B cell (primary cell): ENCODE measurements at regions not wholly inside any gene's neighbourhood (a gene's known extent, or its start where the extent isn't known, plus 50 kb on each side); places are given as distances from the start of the nearest gene placed in this dataset.

ENCODE experiments used
- ATAC-seq: fragments of 200-7000 bp; cut with Tn5 transposase; one replicate; pipeline ENCODE4 v1.10.0; 2021; ENCODE audit warnings: low read depth, mild to moderate bottlenecking, moderate number of reproducible peaks, moderate library complexity
- CTCF ChIA-PET: fragments of 350-600 bp; sonication (Branson Sonifier 250); formaldehyde crosslinking; loops from one replicate; lab custom pipeline; 2021; ENCODE audit warnings: antibody characterized with exemption, inconsistent platforms; lab: Charles Lee
- POLR2A ChIA-PET: fragments of 350-600 bp; sonication (Branson Sonifier 250); formaldehyde crosslinking; loops from one replicate; lab custom pipeline; 2021; ENCODE audit warnings: antibody characterized with exemption; lab: Charles Lee
- DNase-seq: peaks from one replicate; pipeline ENCODE4 v3.0.0; 2013
- H2AFZ ChIP-seq: 2 replicates; pipeline ENCODE4 v1.6.1; 2012; ENCODE audit warnings: mild to moderate bottlenecking, low read depth, low read length; ENCODE audit not compliant: insufficient read depth, poor library complexity, severe bottlenecking
- H3K27ac ChIP-seq, 2 donors: 1 replicate in 1 of 2; 2 replicates in 1 of 2; pipeline ENCODE4 v1.5.1; 2012 to 2013; ENCODE audit warnings: low read length in 2 of 2, mild to moderate bottlenecking in 2 of 2, moderate library complexity in 1 of 2
- H3K27me3 ChIP-seq, 4 experiments: fragments of 200-600 bp in 1 of 4; sonication (generic) in 1 of 4; replicated peaks in 1 of 4; 1 replicate in 2 of 4; 2 replicates in 2 of 4; pipeline versions ENCODE4 v1.6.1 to v1.7.0; 2013 to 2016; ENCODE audit warnings: low read length in 3 of 4, mild to moderate bottlenecking in 2 of 4, mixed read lengths in 1 of 4, moderate library complexity in 1 of 4; ENCODE audit not compliant: insufficient read depth in 4 of 4, control insufficient read depth in 3 of 4; ENCODE audit errors: control extremely low read depth in 1 of 4
- H3K36me3 ChIP-seq, 2 experiments: replicated peaks in 1 of 2; 1 replicate in 1 of 2; 2 replicates in 1 of 2; pipeline versions ENCODE4 v1.6.1 to v1.7.1; 2013; ENCODE audit warnings: low read length in 1 of 2; ENCODE audit not compliant: insufficient read depth in 2 of 2, control insufficient read depth in 1 of 2; ENCODE audit errors: control extremely low read depth in 1 of 2, extremely low read depth in 1 of 2
- H3K4me1 ChIP-seq, 2 donors: fragments of 200-600 bp in 1 of 2; sonication (generic) in 1 of 2; 1 replicate in 1 of 2; 2 replicates in 1 of 2; pipeline versions ENCODE4 v1.5.1 to v1.6.1; 2013 to 2017; ENCODE audit warnings: low read length in 2 of 2; ENCODE audit not compliant: control insufficient read depth in 2 of 2, insufficient read depth in 2 of 2
- H3K4me2 ChIP-seq: replicated peaks from 2 replicates; pipeline ENCODE3; 2012; ENCODE audit warnings: mild to moderate bottlenecking, low read depth, low read length; ENCODE audit not compliant: poor library complexity, severe bottlenecking
- H3K4me3 ChIP-seq, 5 experiments: fragments of 200-600 bp in 1 of 5; sonication (generic) in 1 of 5; 1 replicate in 3 of 5; 2 replicates in 2 of 5; pipeline versions ENCODE4 v1.5.1 to v1.7.0; 2011 to 2016; ENCODE audit warnings: low read length in 4 of 5, mild to moderate bottlenecking in 4 of 5, low read depth in 2 of 5, control low read depth in 1 of 5, moderate library complexity in 1 of 5; ENCODE audit not compliant: insufficient read depth in 1 of 5; ENCODE audit errors: control extremely low read depth in 1 of 5, extremely low read depth in 1 of 5
- H3K79me2 ChIP-seq: fragments of 200-600 bp; sonication (generic); one replicate; pipeline ENCODE4 v1.6.0; 2016; ENCODE audit warnings: low read length; ENCODE audit not compliant: control insufficient read depth, insufficient read depth
- H3K9ac ChIP-seq: fragments of 200-600 bp; sonication (generic); 2 replicates; pipeline ENCODE4 v1.6.1; 2017; ENCODE audit warnings: mild to moderate bottlenecking, low read length, moderate library complexity
- H3K9me3 ChIP-seq, 3 donors: one replicate each; pipeline versions ENCODE4 v1.6.1 to v1.7.1; 2013; ENCODE audit warnings: low read length in 2 of 3; ENCODE audit not compliant: control insufficient read depth in 2 of 3, insufficient read depth in 1 of 3; ENCODE audit errors: control extremely low read depth in 1 of 3
- H4K20me1 ChIP-seq: 2 replicates; pipeline ENCODE4 v1.6.0; 2012; ENCODE audit warnings: mild to moderate bottlenecking, low read length; ENCODE audit not compliant: insufficient read depth, control insufficient read depth, poor library complexity, severe bottlenecking
- H3K27ac Mint-ChIP-seq: one replicate; pipeline ENCODE4 v1.8.0; 2021; ENCODE audit warnings: mixed read lengths
- H3K27me3 Mint-ChIP-seq: one replicate; pipeline ENCODE4 v1.8.0; 2021; ENCODE audit warnings: mixed read lengths
- H3K4me1 Mint-ChIP-seq: one replicate; pipeline ENCODE4 v1.8.0; 2021; ENCODE audit warnings: mixed read lengths
- H3K4me3 Mint-ChIP-seq: one replicate; pipeline ENCODE4 v1.8.0; 2021; ENCODE audit warnings: mixed read lengths
- H3K9me3 Mint-ChIP-seq: one replicate; pipeline ENCODE4 v1.8.0; 2022; ENCODE audit warnings: mixed read lengths; ENCODE audit not compliant: insufficient read depth
- CTCF ChIP-seq: fragments of 200-600 bp; IDR thresholded peaks from one replicate; pipeline ENCODE4 v1.8.0; 2022; ENCODE audit warnings: antibody characterized with exemption, mild to moderate bottlenecking
- EZH2 ChIP-seq: IDR thresholded peaks from 2 replicates; pipeline ENCODE4 v1.6.1; 2012; ENCODE audit warnings: borderline replicate concordance, low read depth, mild to moderate bottlenecking, moderate library complexity, low read length; ENCODE audit not compliant: insufficient read depth, poor library complexity, severe bottlenecking
- WGBS: methylation state at CpG from one replicate; pipeline ENCODE4 v1.1.5; 2013; ENCODE audit warnings: missing lambda C conversion rate; ENCODE audit not compliant: insufficient coverage; 5-methylcytosine and 5-hydroxymethylcytosine counted together
- intact Hi-C: fragments of 100-400 bp; cut with micrococcal nuclease; formaldehyde crosslinking; loops from one replicate; pipeline ENCODE4 v1.10.0; 2022

- H3K79me2 ChIP-seq = no peaks in the 10 kb centered on the region
- no peak overlapping the region for H3K4me3 Mint-ChIP-seq
- TF ChIP-seq EZH2 (no peak), CTCF (no peak)
- DNase-seq (no peak), ATAC-seq (no peak)
- H3K4me2 ChIP-seq = no peak overlapping the region
- WGBS = no CpG with 5 or more reads among the region's 4 CpGs
- CTCF ChIA-PET = no interaction called here
- H3K9ac ChIP-seq = no peak overlapping the region
- H3K4me3 ChIP-seq = no peak overlapping the region
- H3K36me3 ChIP-seq = no peaks in the 10 kb centered on the region
- no peak overlapping the region for H2AFZ ChIP-seq
- no peaks in the 10 kb centered on the region for H3K4me1 Mint-ChIP-seq
- intact Hi-C loops = no loop called here
- H4K20me1 ChIP-seq = no peaks in the 10 kb centered on the region
- H3K9me3 Mint-ChIP-seq = no peaks in the 10 kb centered on the region
- POLR2A ChIA-PET = no interaction called here
- H3K4me1 ChIP-seq = no peaks in the 10 kb centered on the region
- no peaks in the 10 kb centered on the region for H3K9me3 ChIP-seq
- peaks cover under 1% of the 10 kb centered on the region for H3K27me3 Mint-ChIP-seq
- H3K27ac ChIP-seq = no peak overlapping the region
- H3K27ac Mint-ChIP-seq = no peak overlapping the region
- no peaks in the 10 kb centered on the region for H3K27me3 ChIP-seq
These were observed 184.5 kb upstream of the KRR1 start for GRCh38 chr12:75695926-75696325.

DNA sequence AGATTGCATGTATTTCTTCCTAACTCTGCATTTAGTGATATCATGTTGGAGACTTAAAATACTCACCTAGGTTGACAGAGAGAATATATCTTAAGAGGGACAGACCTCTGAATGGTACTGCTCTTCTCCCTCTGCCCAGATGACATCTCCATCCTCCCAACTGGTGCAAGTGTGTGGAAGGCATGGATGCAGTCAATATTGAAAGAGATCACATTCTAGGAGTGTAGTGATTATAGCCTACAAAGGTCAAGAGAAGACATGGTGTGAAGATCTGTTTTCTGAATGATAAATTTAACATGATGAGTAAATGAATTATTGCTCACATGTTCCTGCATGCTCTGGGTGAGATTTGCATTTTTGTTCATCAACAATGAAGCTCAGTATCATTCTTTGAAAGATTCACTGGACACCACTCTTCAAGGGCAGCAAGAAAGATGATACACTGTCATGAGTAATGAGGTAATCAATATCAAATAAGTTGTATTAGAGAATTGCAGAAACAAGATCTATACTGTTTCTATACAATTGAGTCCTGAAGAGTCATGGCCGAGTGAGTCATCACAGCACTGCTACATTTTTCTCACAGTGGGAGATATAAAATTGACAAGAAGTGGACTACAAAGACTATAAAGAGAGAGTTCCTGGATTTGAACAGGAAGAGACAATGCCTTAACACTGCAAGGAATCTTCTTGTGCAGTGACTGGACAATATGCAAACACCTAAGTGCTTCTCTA is 183.3 kb upstream of the KRR1 start:
- Mint-ChIP-seq H3K27me3 (peaks cover 5% of the 10 kb centered on the region), H3K27ac (no peak overlapping the region), H3K9me3 (no peaks in the 10 kb centered on the region), H3K4me1 (no peaks in the 10 kb centered on the region), H3K4me3 (no peak overlapping the region)
- no peaks in the 10 kb centered on the region for H3K27me3 ChIP-seq
- DNase-seq = no peak
- no peak overlapping the region for H3K4me2 ChIP-seq
- POLR2A ChIA-PET = no interaction called here
- intact Hi-C loops = no loop called here
- no peaks in the 10 kb centered on the region for H3K4me1 ChIP-seq
- H2AFZ ChIP-seq = no peak overlapping the region
- ATAC-seq = no peak
- H3K79me2 ChIP-seq = no peaks in the 10 kb centered on the region
- no peaks in the 10 kb centered on the region for H3K9me3 ChIP-seq
- no peaks in the 10 kb centered on the region for H4K20me1 ChIP-seq
- no CpG with 5 or more reads among the region's 1 CpG for WGBS
- no peak overlapping the region for H3K27ac ChIP-seq
- TF ChIP-seq EZH2 = no peak
- CTCF ChIA-PET = no interaction called here
- H3K9ac ChIP-seq = no peak overlapping the region
- H3K4me3 ChIP-seq = no peak overlapping the region
- no peaks in the 10 kb centered on the region for H3K36me3 ChIP-seq
